Caco-2 (cell line): ENCODE measurements at regions not wholly inside any gene's neighbourhood (a gene's known extent, or its start where the extent isn't known, plus 50 kb on each side); places are given as distances from the start of the nearest gene placed in this dataset.
"Not testable (repeated sequence)": the region's sequence is repeated elsewhere in the genome, so short reads cannot be mapped to it uniquely, and the experiment has no call there.

Experiments
- BruUV-seq: library from RNA; stranded (reverse); fragments of 400-500 nt; replicated peaks from 2 replicates; lab custom pipeline; 2021; lab: Mats Ljungman, UMichigan
- CTCF ChIA-PET: fragments of 300-600 bp; sonication (Branson Sonifier 250); formaldehyde crosslinking; loops from one replicate; lab custom pipeline; 2022; ENCODE audit warnings: antibody characterized with exemption; lab: Charles Lee
- POLR2A ChIA-PET: fragments of 300-600 bp; sonication (Branson Sonifier 250); formaldehyde crosslinking; loops from one replicate; lab custom pipeline; 2022; ENCODE audit warnings: antibody characterized with exemption; lab: Charles Lee
- DNase-seq, 2 experiments: peaks; one replicate each; pipeline versions ENCODE4 v3.0.0 to v3.0.0-alpha.2; 2020 to 2022
- H3K27me3 ChIP-seq: replicated peaks from 2 replicates; pipeline ENCODE4 v1.6.0; 2011; ENCODE audit warnings: low read length; ENCODE audit not compliant: control insufficient read depth, insufficient read depth
- H3K36me3 ChIP-seq: 2 replicates; pipeline ENCODE4 v1.5.1; 2011; ENCODE audit warnings: low read length; ENCODE audit not compliant: control insufficient read depth, insufficient read depth
- H3K4me1 ChIP-seq: fragments of 250-450 bp; sonication (Bioruptor Pico); 2 replicates; pipeline ENCODE4 v1.5.1; 2020; ENCODE audit warnings: mild to moderate bottlenecking
- H3K4me3 ChIP-seq: 2 replicates; pipeline ENCODE4 v1.5.1; 2011; ENCODE audit warnings: low read depth, mild to moderate bottlenecking, control low read depth, low read length
- H3K9me3 ChIP-seq: fragments of 250-450 bp; sonication (Bioruptor Pico); 2 replicates; pipeline ENCODE4 v1.5.1; 2020; ENCODE audit warnings: mild to moderate bottlenecking, moderate library complexity
- H3K27ac Mint-ChIP-seq: one replicate; pipeline ENCODE4 v1.8.0; 2022; ENCODE audit warnings: mixed read lengths; ENCODE audit not compliant: unreplicated experiment
- H3K27me3 Mint-ChIP-seq: one replicate; pipeline ENCODE4 v1.8.0; 2022; ENCODE audit warnings: mixed read lengths; ENCODE audit not compliant: insufficient read depth, unreplicated experiment
- H3K36me3 Mint-ChIP-seq: one replicate; pipeline ENCODE4 v1.8.0; 2022; ENCODE audit warnings: mild to moderate bottlenecking, mixed read lengths; ENCODE audit not compliant: insufficient read depth, unreplicated experiment
- H3K4me1 Mint-ChIP-seq: one replicate; pipeline ENCODE4 v1.8.0; 2022; ENCODE audit warnings: low read depth, mixed read lengths; ENCODE audit not compliant: unreplicated experiment
- H3K4me3 Mint-ChIP-seq: one replicate; pipeline ENCODE4 v1.8.0; 2022; ENCODE audit warnings: mild to moderate bottlenecking, moderate library complexity, mixed read lengths; ENCODE audit not compliant: unreplicated experiment
- H3K9me3 Mint-ChIP-seq: one replicate; pipeline ENCODE4 v1.8.0; 2022; ENCODE audit warnings: mixed read lengths; ENCODE audit not compliant: unreplicated experiment
- intact Hi-C: fragments of 100-400 bp; cut with micrococcal nuclease; formaldehyde crosslinking; loops from one replicate; pipeline ENCODE4 v1.10.0; 2022; ENCODE audit not compliant: unreplicated experiment
- TF ChIP-seq, protein P1 (sequence below), 2 experiments: fragments of 200-600 bp in 1 of 2; IDR thresholded peaks; 1 replicate in 1 of 2; 2 replicates in 1 of 2; pipeline versions ENCODE4 v1.5.1 to v1.8.0; 2011 to 2022; ENCODE audit warnings: antibody characterized with exemption in 1 of 2, control low read depth in 1 of 2, inconsistent platforms in 1 of 2, low read depth in 1 of 2, low read length in 1 of 2, mild to moderate bottlenecking in 1 of 2, moderate library complexity in 1 of 2; ENCODE audit not compliant: insufficient read depth in 1 of 2, severe bottlenecking in 1 of 2, unreplicated experiment in 1 of 2

DNA sequence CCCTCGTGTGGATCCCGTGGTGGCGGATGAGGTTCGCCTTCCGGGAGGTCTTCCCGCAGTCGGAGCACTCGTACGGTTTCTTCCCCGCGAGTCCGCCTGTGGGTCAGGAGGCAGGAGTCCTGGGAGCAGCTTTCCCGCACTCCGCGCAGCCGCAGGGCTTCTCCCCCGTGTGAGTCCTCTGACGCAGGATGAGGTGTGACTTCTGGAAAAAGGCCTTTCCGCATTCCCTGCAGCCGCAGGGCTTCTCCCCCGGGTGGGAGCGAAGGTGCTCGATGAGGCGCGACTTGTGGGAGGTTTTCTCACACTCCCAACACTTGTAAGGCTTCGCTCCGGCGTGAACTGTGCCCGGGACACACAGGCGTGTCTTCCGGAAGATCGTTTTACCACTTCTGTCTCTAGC, 68.8 kb upstream of the WIPI2 start:
- POLR2A ChIA-PET, H3K27me3 Mint-ChIP-seq, H3K27ac Mint-ChIP-seq, H3K4me3 ChIP-seq, intact Hi-C loops, H3K4me3 Mint-ChIP-seq, H3K36me3 Mint-ChIP-seq, BruUV-seq, H3K9me3 ChIP-seq, H3K36me3 ChIP-seq, H3K4me1 Mint-ChIP-seq, CTCF ChIA-PET, H3K9me3 Mint-ChIP-seq, H3K27me3 ChIP-seq, H3K4me1 ChIP-seq: not testable (repeated sequence)
- peak in 1 of 2 experiments; percentile 12 for DNase-seq

DNA sequence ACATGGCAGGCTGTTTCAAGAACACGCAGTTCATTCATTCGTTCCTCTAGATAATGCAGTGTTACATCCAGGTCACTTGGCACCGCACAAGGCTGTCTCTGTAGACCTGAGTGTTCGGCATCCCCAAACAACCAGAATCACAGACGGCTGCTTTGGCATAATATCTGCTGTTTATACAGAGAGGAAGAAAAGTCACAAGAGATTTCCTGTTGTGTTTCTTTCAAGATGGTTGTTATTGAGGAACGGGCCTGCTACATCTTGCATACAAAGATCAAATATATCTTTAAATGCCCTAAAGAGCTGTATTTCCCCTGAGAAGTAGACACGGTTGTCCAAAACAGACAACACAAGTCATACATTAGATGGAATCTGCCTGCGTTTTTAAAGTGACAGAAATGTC, 58.8 kb upstream of the WIPI2 start:
- POLR2A ChIA-PET, CTCF ChIA-PET, BruUV-seq: not testable (repeated sequence)

DNA sequence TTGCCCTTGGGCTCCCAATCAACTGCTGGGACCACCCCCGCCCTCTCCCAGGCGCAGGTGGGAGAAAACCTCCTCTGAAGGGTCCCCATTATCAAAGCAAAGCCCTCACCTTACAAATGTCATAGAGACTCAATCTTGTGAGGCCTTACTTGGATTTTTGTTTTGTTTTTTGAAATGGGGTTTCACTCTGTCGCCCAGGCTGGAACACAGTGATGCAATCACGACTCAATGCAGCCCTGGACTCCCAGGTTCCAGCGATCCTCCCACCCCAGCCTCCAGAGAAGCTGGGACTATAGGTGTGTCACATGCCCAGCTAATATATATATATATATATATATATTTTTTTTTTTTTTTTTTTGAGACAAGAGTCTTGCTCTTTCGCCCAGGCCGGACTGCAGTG, 57.5 kb upstream of the WIPI2 start:
- no peaks in the 10 kb centered on the region for H3K4me1 Mint-ChIP-seq
- Histone ChIP-seq H3K36me3 (no peaks in the 10 kb centered on the region), H3K4me3 (no peak overlapping the region), H3K4me1 (no peaks in the 10 kb centered on the region), H3K9me3 (no peaks in the 10 kb centered on the region), H3K27me3 (no peaks in the 10 kb centered on the region; the same call in 1 of the 2 replicates)
- ChIA-PET POLR2A (no interaction called here), CTCF (no interaction called here)
- no peak overlapping the region for H3K4me3 Mint-ChIP-seq
- DNase-seq = no peak
- no TSS peak for BruUV-seq
- H3K9me3 Mint-ChIP-seq = no peaks in the 10 kb centered on the region
- H3K27ac Mint-ChIP-seq = no peak overlapping the region
- H3K27me3 Mint-ChIP-seq = peaks cover 7% of the 10 kb centered on the region
- TF ChIP-seq, protein P1, sequence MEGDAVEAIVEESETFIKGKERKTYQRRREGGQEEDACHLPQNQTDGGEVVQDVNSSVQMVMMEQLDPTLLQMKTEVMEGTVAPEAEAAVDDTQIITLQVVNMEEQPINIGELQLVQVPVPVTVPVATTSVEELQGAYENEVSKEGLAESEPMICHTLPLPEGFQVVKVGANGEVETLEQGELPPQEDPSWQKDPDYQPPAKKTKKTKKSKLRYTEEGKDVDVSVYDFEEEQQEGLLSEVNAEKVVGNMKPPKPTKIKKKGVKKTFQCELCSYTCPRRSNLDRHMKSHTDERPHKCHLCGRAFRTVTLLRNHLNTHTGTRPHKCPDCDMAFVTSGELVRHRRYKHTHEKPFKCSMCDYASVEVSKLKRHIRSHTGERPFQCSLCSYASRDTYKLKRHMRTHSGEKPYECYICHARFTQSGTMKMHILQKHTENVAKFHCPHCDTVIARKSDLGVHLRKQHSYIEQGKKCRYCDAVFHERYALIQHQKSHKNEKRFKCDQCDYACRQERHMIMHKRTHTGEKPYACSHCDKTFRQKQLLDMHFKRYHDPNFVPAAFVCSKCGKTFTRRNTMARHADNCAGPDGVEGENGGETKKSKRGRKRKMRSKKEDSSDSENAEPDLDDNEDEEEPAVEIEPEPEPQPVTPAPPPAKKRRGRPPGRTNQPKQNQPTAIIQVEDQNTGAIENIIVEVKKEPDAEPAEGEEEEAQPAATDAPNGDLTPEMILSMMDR (IDR thresholded peaks at IDR 0.05; ENCODE audit: insufficient read depth in 1 of 2, low read depth in 1 of 2, low read length in 1 of 2, severe bottlenecking in 1 of 2, unreplicated experiment in 1 of 2) = no peak
- intact Hi-C loops = no loop called here
- H3K36me3 Mint-ChIP-seq = no peaks in the 10 kb centered on the region

More for the DNA sequence above, 58.8 kb upstream of the WIPI2 start:
- H3K27ac Mint-ChIP-seq, H3K9me3 ChIP-seq, H3K9me3 Mint-ChIP-seq, H3K27me3 Mint-ChIP-seq, H3K36me3 Mint-ChIP-seq, H3K4me1 Mint-ChIP-seq, H3K27me3 ChIP-seq, H3K4me3 ChIP-seq, H3K4me1 ChIP-seq, H3K36me3 ChIP-seq, DNase-seq, H3K4me3 Mint-ChIP-seq, intact Hi-C loops: not testable (repeated sequence)

DNA sequence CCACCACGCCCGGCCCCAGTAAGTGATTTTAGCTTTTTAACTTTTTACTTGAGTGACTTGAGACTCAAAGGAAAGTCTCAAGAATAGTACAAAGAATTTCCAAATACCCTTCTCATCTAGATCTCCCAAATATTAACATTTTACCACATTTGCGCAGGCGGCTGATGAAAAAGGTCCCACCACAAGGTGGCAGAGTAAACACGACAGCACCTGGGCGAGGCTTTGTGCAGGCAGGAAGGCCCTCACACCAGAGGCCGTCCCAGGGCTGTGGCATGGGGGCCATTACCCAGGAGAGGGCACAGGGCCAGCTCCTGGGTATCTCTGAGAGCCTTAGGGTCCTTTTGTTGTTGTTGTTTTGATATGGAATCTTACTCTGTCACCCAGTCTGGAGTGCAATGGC, 50.0 kb upstream of the WIPI2 start:
- peaks cover 2% of the 10 kb centered on the region for H3K27me3 Mint-ChIP-seq
- H3K4me3 Mint-ChIP-seq = no peak overlapping the region
- TF ChIP-seq, protein P1 (IDR thresholded peaks at IDR 0.05; ENCODE audit: insufficient read depth in 1 of 2, low read depth in 1 of 2, low read length in 1 of 2, severe bottlenecking in 1 of 2, unreplicated experiment in 1 of 2) = peak; percentile 34 to 39
- Histone ChIP-seq H3K4me1 (no peaks in the 10 kb centered on the region), H3K9me3 (no peaks in the 10 kb centered on the region), H3K27me3 (no peaks in the 10 kb centered on the region), H3K4me3 (no peak overlapping the region), H3K36me3 (no peaks in the 10 kb centered on the region)
- intact Hi-C loops = no loop called here
- ChIA-PET CTCF (interaction anchor here (0.6 kb wide), 1 partner anchor 15 kb away, joined by 4 read pairs; no protein-coding TSS in a partner anchor), POLR2A (no interaction called here)
- no TSS peak for BruUV-seq
- H3K9me3 Mint-ChIP-seq = no peaks in the 10 kb centered on the region
- no peaks in the 10 kb centered on the region for H3K4me1 Mint-ChIP-seq
- no peak overlapping the region for H3K27ac Mint-ChIP-seq
- DNase-seq = peak; percentile 39 to 42
- no peaks in the 10 kb centered on the region for H3K36me3 Mint-ChIP-seq
